SK-N-MC (cell line): ENCODE measurements at regions not wholly inside any gene's neighbourhood (a gene's known extent, or its start where the extent isn't known, plus 50 kb on each side); places are given as distances from the start of the nearest gene placed in this dataset.
"Not testable (repeated sequence)": the region's sequence is repeated elsewhere in the genome, so short reads cannot be mapped to it uniquely, and the experiment has no call there.

ENCODE experiments used
- DNase-seq: peaks from one replicate; pipeline ENCODE4 v3.0.0-alpha.2; 2011; ENCODE audit warnings: low read depth, low spot score
- H3K27ac ChIP-seq: fragments of 200-600 bp; sonication (generic); 2 replicates; pipeline ENCODE4 v1.5.1; 2016; ENCODE audit warnings: mixed run types
- H3K36me3 ChIP-seq: fragments of 200-600 bp; sonication (generic); 2 replicates; pipeline ENCODE4 v1.6.1; 2017; ENCODE audit warnings: antibody characterized with exemption, low read length, mixed read lengths; ENCODE audit not compliant: insufficient read depth
- H3K4me3 ChIP-seq: fragments of 200-600 bp; sonication (generic); 2 replicates; pipeline ENCODE4 v1.5.1; 2016
- H3K9ac ChIP-seq: fragments of 200-600 bp; sonication (generic); 2 replicates; pipeline ENCODE4 v1.8.0; 2017; ENCODE audit warnings: mixed run types, mixed read lengths; ENCODE audit not compliant: insufficient read length
- H3K9me3 ChIP-seq: fragments of 200-600 bp; sonication (generic); 2 replicates; pipeline ENCODE4 v1.6.1; 2017; ENCODE audit warnings: low read depth, mild to moderate bottlenecking, antibody characterized with exemption, low read length, moderate library complexity, mixed read lengths
- EZH2 ChIP-seq: fragments of 200-600 bp; sonication (generic); IDR thresholded peaks from one replicate; pipeline ENCODE4 v1.6.1; 2017; ENCODE audit warnings: antibody characterized with exemption
- FOXP2 ChIP-seq: optimal IDR thresholded peaks from 2 replicates; pipeline ENCODE3; 2011; ENCODE audit warnings: mild to moderate bottlenecking, moderate library complexity; ENCODE audit not compliant: insufficient read depth; ENCODE audit errors: extremely low read length, control extremely low read depth
- POLR2AphosphoS5 ChIP-seq: IDR thresholded peaks from 2 replicates; pipeline ENCODE4 v1.6.1; 2012; ENCODE audit warnings: mild to moderate bottlenecking, low read depth, low read length, borderline replicate concordance

DNA sequence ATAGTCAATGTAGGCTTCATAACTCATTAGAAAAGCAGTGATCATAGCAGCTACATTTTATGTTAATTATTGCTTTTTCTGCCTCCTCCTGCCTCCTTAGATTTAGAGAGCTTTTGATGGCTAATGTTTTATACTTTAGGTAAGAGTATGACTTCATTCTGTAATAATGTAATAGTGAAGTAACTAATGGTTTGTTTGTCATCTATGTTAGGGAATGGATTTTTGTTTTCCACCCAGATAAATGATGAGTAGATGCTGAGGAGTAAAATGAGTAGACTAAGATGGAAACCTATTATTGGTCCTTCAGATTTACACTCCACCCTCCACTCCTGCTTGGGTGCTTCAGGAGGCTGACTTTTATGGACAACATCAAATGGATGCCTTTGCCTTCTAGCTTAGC is 170.6 kb downstream of the CTH start:
- no peak for DNase-seq
- H3K9ac ChIP-seq, result no peak overlapping the region
- H3K36me3 ChIP-seq, result no peaks in the 10 kb centered on the region
- no peak overlapping the region for H3K27ac ChIP-seq
- H3K9me3 ChIP-seq, result no peaks in the 10 kb centered on the region
- TF ChIP-seq POLR2AphosphoS5, result no peak
- no peak for TF ChIP-seq EZH2
- TF ChIP-seq FOXP2, result no peak
- H3K4me3 ChIP-seq, result no peak overlapping the region

DNA sequence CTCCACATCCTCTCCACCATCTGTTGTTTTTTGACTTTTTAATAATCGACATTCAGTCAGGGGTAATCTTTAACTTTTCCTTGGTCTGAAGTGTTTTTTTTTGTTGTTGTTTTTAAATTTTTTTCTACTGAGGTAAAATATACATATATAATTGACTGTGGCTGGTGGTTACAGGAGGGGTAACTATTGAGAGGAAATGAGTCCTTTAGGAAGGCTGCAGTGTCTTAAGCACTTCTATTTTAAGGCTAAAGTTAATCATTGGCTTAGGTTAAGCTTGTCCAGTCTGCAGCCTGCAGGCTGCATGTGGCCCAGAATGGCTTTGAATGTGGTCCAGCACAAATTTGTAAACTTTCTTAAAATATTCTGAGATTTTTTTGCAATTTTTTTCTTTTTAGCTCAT is 172.5 kb downstream of the CTH start:
- H3K36me3 ChIP-seq, result no peaks in the 10 kb centered on the region
- H3K4me3 ChIP-seq, result no peak overlapping the region
- no peaks in the 10 kb centered on the region for H3K9me3 ChIP-seq
- H3K27ac ChIP-seq, result no peak overlapping the region
- no peak overlapping the region for H3K9ac ChIP-seq
- no peak for DNase-seq
- no peak for TF ChIP-seq EZH2
- TF ChIP-seq POLR2AphosphoS5, result no peak
- no peak for TF ChIP-seq FOXP2

GRCh38 chr1:70586046-70586445 is 175.0 kb downstream of the CTH start:
- H3K27ac ChIP-seq, result no peak overlapping the region
- TF ChIP-seq FOXP2, result no peak
- no peak for TF ChIP-seq POLR2AphosphoS5
- TF ChIP-seq EZH2, result no peak
- H3K9me3 ChIP-seq, result no peaks in the 10 kb centered on the region
- H3K9ac ChIP-seq, result no peak overlapping the region
- DNase-seq, result no peak
- no peak overlapping the region for H3K4me3 ChIP-seq
- no peaks in the 10 kb centered on the region for H3K36me3 ChIP-seq

DNA sequence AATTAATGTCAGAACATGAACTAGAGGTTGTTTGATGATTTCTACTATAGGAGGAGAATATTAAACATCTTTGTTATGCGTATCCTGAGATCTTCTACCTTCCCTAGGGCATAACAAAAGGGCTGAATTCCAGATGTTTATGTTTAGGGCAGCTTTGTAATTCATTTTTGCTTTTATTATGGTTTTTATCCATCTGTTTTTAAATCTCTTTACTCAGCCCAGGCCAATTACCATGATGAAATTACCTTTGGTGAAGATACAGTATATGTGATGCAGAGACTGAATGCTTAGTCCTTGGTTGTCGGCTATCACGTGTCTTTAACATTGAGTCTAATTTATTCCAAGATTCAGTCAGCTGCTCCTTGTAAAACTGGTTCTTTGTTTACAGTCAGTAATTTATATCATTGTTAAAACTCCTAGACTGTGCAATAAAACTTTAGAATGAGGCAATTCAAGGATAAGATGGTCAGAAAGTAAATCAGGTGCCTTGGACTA is 176.9 kb downstream of the CTH start:
- Histone ChIP-seq H3K9ac (no peak overlapping the region), H3K27ac (no peak overlapping the region), H3K9me3 (no peaks in the 10 kb centered on the region), H3K36me3 (no peaks in the 10 kb centered on the region), H3K4me3 (no peak overlapping the region)
- TF ChIP-seq FOXP2, result no peak
- no peak for TF ChIP-seq POLR2AphosphoS5
- no peak for TF ChIP-seq EZH2
- DNase-seq, result no peak

DNA sequence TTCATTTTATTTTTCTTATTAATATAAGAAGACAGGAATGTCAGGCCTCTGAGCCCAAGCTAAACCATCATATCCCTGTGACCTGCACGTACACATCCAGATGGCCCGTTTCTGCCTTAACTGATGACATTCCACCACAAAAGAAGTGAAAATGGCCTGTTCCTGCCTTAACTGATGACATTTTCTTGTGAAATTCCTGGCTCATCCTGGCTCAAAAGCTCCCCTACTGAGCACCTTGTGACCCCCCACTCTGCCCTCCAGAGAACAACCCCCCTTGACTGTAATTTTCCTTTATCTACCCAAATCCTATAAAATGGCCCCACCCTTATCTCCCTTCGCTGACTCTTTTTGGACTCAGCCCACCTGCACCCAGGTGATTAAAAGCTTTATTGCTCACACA is 182.5 kb downstream of the CTH start:
- not testable (repeated sequence) for H3K27ac ChIP-seq, H3K4me3 ChIP-seq, H3K9ac ChIP-seq, DNase-seq, H3K36me3 ChIP-seq, H3K9me3 ChIP-seq

GRCh38 chr1:70608815-70609214 is 197.7 kb downstream of the CTH start:
- no peaks in the 10 kb centered on the region for H3K36me3 ChIP-seq

GRCh38 chr1:70610164-70610563 is 199.1 kb downstream of the CTH start:
- not testable (repeated sequence) for H3K9me3 ChIP-seq, DNase-seq, H3K4me3 ChIP-seq, H3K9ac ChIP-seq, H3K27ac ChIP-seq, H3K36me3 ChIP-seq

More at GRCh38 chr1:70608815-70609214, 197.7 kb downstream of the CTH start:
- no peak overlapping the region for H3K4me3 ChIP-seq
- no peaks in the 10 kb centered on the region for H3K9me3 ChIP-seq
- no peak overlapping the region for H3K9ac ChIP-seq
- TF ChIP-seq FOXP2 (no peak), EZH2 (no peak), POLR2AphosphoS5 (no peak)
- H3K27ac ChIP-seq, result no peak overlapping the region
- DNase-seq, result no peak

DNA sequence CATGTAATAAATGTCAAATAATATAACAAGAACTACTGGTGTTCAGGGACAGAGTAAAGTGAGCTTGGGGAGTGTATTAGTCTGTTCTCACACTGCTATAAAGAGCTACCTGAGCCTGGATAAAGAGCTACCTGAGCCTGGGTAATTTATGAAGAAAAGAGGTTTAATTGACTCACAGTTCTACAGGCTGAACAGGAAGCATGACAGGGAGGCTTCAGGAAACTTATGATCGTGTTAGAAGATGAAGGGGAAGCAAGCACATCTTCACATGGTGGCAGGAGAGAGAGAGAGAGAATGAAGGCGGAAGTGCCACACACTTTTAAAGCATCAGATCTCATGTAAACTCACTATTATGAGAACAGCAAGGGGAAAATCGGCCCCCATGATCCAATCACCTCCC is 205.9 kb downstream of the CTH start:
- Histone ChIP-seq H3K4me3 (no peak overlapping the region), H3K9me3 (no peaks in the 10 kb centered on the region), H3K36me3 (no peaks in the 10 kb centered on the region), H3K27ac (no peak overlapping the region), H3K9ac (no peak overlapping the region)
- TF ChIP-seq POLR2AphosphoS5 (no peak), EZH2 (no peak), FOXP2 (no peak)
- no peak for DNase-seq

- no peak overlapping the region for H3K9ac ChIP-seq
These were observed 206.7 kb downstream of the CTH start for GRCh38 chr1:70617728-70618127.

GRCh38 chr1:70627910-70628309 is 216.8 kb downstream of the CTH start:
- no peaks in the 10 kb centered on the region for H3K36me3 ChIP-seq
- DNase-seq, result no peak
- H3K9ac ChIP-seq, result no peak overlapping the region
- H3K9me3 ChIP-seq, result no peaks in the 10 kb centered on the region; the same call in 1 of the 2 replicates
- H3K4me3 ChIP-seq, result no peak overlapping the region
- no peak for TF ChIP-seq FOXP2
- TF ChIP-seq POLR2AphosphoS5, result no peak
- no peak for TF ChIP-seq EZH2
- H3K27ac ChIP-seq, result no peak overlapping the region

More at GRCh38 chr1:70617728-70618127, 206.7 kb downstream of the CTH start:
- no peak overlapping the region for H3K27ac ChIP-seq
- no peaks in the 10 kb centered on the region for H3K9me3 ChIP-seq
- no peaks in the 10 kb centered on the region for H3K36me3 ChIP-seq
- no peak for DNase-seq
- TF ChIP-seq FOXP2 (no peak), EZH2 (no peak), POLR2AphosphoS5 (no peak)
- no peak overlapping the region for H3K4me3 ChIP-seq
